Astrocyte (in vitro differentiated cells and primary cell): ENCODE measurements at regions not wholly inside any gene's neighbourhood (a gene's known extent, or its start where the extent isn't known, plus 50 kb on each side); places are given as distances from the start of the nearest gene placed in this dataset.

ENCODE experiments used
- CTCF ChIP-seq: IDR thresholded peaks from 2 replicates; pipeline ENCODE4 v1.5.1; 2011; ENCODE audit warnings: low read depth, mild to moderate bottlenecking, inconsistent platforms, low read length, moderate library complexity; ENCODE audit not compliant: insufficient read depth
- EZH2 ChIP-seq: IDR thresholded peaks from 2 replicates; pipeline ENCODE4 v1.6.1; 2012; ENCODE audit warnings: mild to moderate bottlenecking, low read length, inconsistent platforms; ENCODE audit not compliant: insufficient read depth

- TF ChIP-seq CTCF (no peak), EZH2 (no peak)
These were observed 250.4 kb upstream of the ST8SIA4 start for GRCh38 chr5:101153526-101153925.
